Stimulated activated CD8-positive, alpha-beta memory T cell treated with anti-CD3 and anti-CD28 coated beads, Interleukin-15, amount 100 ng/mL, for 4 hours (primary cell): ENCODE measurements at regions not wholly inside any gene's neighbourhood (a gene's known extent, or its start where the extent isn't known, plus 50 kb on each side); places are given as distances from the start of the nearest gene placed in this dataset.

Experiments used
- DNase-seq, 2 donors: peaks; one replicate each; pipeline ENCODE4 v3.0.0-alpha.2; 2020; ENCODE audit warnings: low read depth in 2 of 2

GRCh38 chr13:99860745-99861144 lies 110.8 kb downstream of the ZIC5 start:
- DNase-seq, result no peak

GRCh38 chr13:99859178-99860177 lies 112.1 kb downstream of the ZIC5 start:
- DNase-seq, result peak; percentile 14 to 29

- no peak for DNase-seq
Observed at GRCh38 chr13:99857738-99858137, 113.8 kb downstream of the ZIC5 start.

GRCh38 chr13:99855526-99856420 lies 115.8 kb downstream of the ZIC5 start:
- no peak for DNase-seq

- DNase-seq, result no peak
Observed at GRCh38 chr13:99854366-99854765, 117.2 kb downstream of the ZIC5 start.

GRCh38 chr13:99847318-99847750 lies 124.2 kb downstream of the ZIC5 start:
- DNase-seq, result no peak

GRCh38 chr13:99845161-99845874 lies 126.2 kb downstream of the ZIC5 start:
- no peak for DNase-seq

- no peak for DNase-seq
Observed at GRCh38 chr13:99844421-99844820, 127.1 kb downstream of the ZIC5 start.

GRCh38 chr13:99843872-99844271 lies 127.7 kb downstream of the ZIC5 start:
- no peak for DNase-seq

- DNase-seq, result no peak
Observed at GRCh38 chr13:99842405-99842804, 129.2 kb downstream of the ZIC5 start.

GRCh38 chr13:99836291-99836690 lies 135.3 kb downstream of the ZIC5 start:
- no peak for DNase-seq

- DNase-seq, result no peak
Observed at GRCh38 chr13:99835442-99835841, 136.1 kb downstream of the ZIC5 start.

GRCh38 chr13:99834246-99834645 lies 137.3 kb downstream of the ZIC5 start:
- DNase-seq, result no peak

- no peak for DNase-seq
Observed at GRCh38 chr13:99832347-99832746, 139.2 kb downstream of the ZIC5 start.

GRCh38 chr13:99830931-99831330 lies 140.6 kb downstream of the ZIC5 start:
- no peak for DNase-seq

GRCh38 chr13:99829593-99830239 lies 141.9 kb downstream of the ZIC5 start:
- no peak for DNase-seq

- DNase-seq, result no peak
Observed at GRCh38 chr13:99829161-99829560, 142.4 kb downstream of the ZIC5 start.

- no peak for DNase-seq
Observed at GRCh38 chr13:99828735-99829134, 142.8 kb downstream of the ZIC5 start.

GRCh38 chr13:99828123-99828522 lies 143.4 kb downstream of the ZIC5 start:
- DNase-seq, result no peak

- DNase-seq, result no peak
Observed at GRCh38 chr13:99827011-99827772, 144.4 kb downstream of the ZIC5 start.
